ENCODE measurements at regions not wholly inside any gene's neighbourhood (a gene's known extent, or its start where the extent isn't known, plus 50 kb on each side); places are given as distances from the start of the nearest gene placed in this dataset.
"Not testable (repeated sequence)": the region's sequence is repeated elsewhere in the genome, so short reads cannot be mapped to it uniquely, and the experiment has no call there.

DNA sequence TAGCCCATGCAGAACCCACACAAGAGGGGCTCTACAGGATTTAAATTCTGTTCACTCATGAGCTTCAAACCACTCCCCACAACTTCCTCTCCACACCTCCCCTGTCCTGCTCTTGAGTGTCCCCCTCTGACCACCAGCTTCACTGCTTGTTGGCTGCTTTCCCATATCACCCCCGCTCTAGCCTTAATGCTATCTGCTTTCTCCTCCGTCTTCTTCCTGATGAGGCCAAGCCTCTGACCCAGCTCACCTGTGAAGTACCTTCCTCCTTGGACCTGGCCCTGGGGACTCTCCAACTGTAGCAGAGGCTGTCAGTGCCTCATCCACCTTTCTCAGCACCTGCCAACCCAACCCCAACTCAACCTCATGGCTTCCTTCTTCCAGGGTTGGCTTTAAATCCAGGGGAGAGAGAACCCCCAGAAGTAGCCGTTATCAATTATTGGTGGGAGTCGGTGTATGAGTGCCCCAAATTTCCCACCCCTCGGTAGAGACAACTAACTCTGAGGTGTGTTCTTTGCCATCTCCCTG, 174.8 kb downstream of the MINAR1 start:
- DNase-seq (ENCODE audit: low read depth) = no peak

DNA sequence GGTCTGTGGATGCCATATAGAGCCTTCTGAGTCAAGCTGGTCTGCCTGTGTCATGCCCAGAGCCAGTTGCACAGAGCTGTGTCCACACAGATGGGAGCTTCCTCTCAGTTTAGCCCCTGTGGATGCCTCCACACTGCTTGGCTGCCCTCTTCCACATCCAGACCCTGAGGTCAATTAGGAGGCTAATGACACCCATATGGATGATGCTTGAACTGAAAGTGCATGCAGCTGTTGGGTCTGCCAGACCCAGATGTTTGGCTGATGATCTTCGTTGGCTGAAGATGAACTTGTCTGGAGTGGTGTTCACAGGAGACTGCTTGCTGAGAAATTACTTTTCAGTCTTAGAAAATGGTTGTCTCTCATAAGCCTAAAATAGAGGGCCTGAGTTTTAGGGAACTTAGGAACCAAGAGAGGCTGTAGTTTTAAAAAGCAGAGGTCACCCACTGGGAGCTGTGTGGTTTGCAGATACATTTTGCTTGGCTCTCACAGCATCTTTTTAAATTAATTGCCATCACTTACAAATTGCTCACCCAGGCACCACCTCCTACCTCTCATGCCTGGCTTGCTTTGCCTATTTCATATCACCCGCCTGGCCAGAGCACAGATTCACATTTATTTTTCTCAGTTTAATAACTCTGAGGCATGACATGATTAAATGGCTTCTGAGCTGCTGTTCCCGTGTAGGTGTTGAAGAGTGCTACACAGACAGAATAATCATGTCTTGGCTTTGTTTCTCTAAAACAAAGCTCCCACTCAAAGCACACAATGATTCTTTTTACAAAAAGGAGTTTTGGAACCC, 176.1 kb downstream of the MINAR1 start:
- DNase-seq (ENCODE audit: low read depth) = no peak

DNA sequence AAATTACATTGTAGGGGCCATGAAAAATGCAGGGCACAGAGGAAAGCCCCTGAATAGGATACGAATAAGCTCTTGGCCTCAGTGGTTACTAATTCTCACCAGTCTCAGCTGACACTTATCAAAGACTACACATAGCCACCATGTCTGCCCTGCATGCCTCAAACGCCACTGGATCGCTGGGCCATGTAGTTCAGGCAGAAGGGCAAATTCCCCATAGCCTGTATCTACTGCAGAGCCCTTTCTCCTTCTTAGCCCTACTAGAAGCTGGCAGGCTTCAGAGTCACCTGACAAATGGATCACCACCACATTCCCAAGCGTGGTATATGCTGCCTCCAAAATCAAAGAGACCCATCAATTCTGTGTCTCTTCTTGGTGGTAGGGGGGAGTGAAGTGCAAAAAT, 177.4 kb downstream of the MINAR1 start:
- no peak for DNase-seq (ENCODE audit: low read depth)

DNA sequence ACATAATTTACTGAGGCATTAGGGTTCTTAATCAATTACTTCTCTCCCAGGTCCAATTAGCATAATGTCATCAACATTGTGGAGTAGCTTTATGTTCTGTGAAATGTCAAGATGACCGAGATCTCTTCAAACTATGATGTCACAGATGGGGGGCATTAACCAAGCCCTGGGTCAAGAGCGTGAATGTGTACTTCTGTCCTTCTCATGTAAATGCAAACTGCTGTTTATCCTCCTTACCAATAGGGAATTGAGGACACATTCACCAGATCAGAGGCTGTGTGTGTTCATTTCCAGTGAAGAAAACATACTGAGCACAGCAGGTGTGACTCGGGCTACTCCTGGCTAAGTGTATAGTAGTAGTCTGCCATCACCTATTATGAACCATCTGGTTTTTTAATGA, 177.9 kb downstream of the MINAR1 start:
- no peak for DNase-seq (ENCODE audit: low read depth)

DNA sequence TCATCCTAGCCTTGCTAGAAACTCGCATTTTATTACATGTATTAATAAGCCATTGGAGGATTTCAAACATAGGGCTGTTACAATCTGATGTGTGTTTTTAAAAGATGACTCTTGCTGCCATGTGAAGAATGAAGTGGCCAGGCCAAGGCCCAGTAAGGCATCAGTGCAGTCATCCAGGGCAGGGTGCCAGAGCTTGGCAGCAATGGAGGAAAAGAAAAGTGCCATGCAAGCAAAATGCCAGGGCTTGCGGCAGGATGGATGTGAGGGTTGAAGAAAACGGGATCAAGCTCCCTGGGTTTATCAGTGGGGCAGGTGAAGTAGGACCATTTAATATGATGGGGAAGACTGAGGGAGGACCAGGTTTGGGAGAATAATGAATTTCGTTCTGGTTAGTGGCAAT, 183.6 kb downstream of the MINAR1 start:
- DNase-seq (ENCODE audit: low read depth) = no peak

DNA sequence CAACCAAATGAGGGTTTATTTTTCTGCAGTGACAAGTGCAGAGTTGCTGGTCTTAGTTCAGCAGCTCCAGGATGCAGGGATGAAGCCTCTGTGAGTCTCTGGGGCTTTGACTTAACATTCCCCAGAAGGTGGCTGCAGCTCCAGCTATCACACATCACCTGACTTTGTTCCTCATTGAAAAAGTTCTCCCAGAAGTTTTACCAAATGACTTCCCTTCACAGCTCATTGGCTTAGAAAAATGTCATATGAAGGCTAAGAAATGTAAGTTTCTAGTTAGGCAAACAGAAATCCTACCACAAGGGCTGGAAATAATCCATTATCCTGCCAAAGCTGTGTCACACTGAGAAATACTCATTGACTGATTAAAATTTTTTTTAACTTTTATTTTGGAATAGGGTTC, 184.9 kb downstream of the MINAR1 start:
- DNase-seq (ENCODE audit: low read depth) = no peak

DNA sequence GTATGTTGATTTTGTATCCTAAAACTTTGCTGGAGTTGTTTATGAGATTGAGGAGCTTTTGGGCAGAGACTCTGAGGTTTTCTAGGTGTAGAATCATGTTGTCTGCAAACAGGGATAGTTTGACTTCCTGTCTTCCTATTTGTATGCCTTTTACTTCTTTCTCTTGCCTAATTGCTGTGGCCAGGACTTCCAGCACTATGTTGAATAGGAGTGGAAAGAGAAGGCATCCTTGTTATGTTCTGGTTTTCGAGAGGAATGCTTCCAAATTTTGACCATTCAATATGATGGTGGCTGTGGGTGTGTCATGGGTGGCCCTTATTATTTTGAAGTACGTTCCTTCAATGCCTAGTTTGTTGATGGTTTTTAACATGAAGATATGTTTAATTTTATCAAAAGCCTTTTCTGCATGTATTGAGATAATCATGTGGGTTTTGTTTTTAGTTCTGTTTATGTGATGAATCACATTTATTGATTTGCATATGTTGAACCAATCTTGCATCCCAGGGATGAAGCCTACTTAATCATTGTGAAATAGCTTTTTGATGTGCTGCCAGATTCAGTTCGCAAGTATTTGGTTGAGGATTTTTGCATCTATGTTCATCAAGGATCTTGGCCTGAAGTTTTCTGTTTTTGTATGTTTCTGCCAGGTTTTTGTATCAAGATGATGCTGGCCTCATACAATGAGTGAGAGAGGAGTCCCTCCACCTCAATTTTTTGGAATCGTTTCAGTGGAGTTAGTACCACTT, 188.1 kb downstream of the MINAR1 start:
- DNase-seq (ENCODE audit: low read depth) = peak; percentile 32

DNA sequence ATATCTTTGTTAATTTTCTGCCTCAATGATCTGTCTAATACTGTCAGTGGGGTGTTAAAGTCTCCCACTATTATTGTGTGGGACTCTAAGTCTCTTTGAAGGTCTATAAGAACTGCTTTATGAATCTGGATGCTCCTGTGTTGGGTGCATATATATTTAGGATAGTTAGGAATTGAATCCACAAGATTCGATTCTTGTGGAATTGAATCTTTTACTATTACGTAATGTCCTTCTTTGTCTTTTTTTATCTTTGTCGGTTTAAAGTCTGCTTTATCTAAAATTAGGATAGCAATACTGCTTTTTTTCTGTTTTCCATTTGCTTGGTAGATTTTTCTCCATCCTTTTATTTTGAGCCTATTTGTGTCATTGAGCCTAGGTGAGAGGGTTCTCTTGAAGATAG, 189.7 kb downstream of the MINAR1 start:
- DNase-seq (ENCODE audit: low read depth) = not testable (repeated sequence)

DNA sequence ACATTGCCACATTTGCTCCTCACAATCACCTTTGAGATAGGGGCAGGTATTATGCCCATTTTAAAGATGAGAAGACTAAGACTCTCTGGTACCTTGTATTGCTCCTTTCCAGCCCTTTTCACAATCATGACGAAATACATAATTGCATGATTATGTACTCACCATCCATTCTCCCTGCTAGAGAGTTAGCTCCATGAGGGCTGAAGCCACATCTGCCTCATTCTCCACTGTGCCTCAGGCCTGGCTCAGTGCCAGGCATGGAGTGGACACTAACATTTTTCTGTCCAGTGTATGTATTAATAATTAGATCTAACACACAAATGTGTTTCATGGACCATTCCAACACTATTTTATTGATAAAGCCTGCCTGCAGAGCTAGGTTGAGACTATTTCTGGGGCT, 191.4 kb downstream of the MINAR1 start:
- DNase-seq (ENCODE audit: low read depth) = no peak

DNA sequence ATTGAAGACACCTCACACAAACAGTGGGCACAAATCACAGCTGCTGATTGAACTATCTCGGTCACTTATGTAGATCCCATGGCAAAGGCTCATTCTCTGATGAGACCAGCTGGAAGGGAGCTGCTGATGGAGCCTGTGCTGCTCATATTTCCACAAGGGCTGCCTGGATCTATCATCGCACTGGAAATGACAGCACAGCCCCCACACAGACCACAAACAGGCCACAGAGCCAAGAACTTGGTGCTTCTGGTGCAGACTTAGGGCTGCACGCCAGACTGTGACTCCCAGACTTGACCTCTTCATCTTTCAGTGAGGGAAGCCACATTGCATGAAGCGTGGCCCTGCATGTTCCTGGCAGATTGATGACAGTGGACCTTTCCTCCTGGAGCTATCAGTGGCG, 197.6 kb downstream of the MINAR1 start:
- no peak for DNase-seq (ENCODE audit: low read depth)

DNA sequence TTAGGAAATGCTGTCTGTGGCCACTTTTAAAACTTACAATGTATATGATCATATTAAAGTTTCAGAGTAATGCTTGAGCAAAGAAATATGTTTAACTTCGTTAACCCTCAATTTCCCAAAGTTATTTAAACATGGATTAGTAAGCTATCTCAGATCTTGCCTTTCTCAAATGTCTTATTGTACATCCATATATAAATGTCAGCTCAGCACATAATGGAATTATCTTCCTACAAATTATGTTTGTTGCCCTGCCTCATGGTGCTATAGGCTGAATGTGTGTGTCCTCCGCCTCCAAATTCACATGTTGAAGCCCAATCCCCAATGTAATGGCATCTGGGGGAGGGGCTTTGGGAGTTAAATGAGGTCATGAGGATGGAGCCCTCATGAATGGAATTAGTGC, 200.3 kb downstream of the MINAR1 start:
- no peak for DNase-seq (ENCODE audit: low read depth)

DNA sequence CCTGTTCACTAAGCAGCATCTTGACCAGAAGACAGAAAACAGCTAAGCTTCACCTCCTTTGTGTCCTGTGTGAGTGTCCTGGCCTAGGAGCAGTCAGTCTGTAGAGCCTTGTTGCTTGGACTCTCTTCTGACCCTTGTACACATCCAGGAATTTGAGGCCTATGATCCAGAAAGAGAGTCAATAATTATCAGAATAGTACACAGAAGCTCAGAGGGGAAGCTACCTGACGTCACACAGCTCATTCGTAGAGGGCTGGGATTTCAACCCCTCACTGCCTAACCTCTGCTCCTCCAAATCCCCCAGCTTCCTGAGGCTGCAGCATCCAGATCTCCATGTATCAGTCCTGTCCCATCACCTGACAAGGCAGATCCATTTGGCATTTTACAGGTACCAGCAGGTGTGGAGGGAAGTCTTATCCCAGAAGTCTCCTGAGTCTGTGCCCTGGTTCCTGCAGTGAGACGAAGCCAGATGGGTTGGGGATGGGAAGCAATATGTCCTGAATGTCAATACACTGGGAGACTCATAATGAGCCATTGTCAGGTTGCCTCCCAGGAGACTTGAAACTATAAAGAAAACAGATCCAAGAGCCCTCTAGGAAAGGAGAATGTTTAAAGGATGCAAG, 203.1 kb downstream of the MINAR1 start:
- no peak for DNase-seq (ENCODE audit: low read depth)

DNA sequence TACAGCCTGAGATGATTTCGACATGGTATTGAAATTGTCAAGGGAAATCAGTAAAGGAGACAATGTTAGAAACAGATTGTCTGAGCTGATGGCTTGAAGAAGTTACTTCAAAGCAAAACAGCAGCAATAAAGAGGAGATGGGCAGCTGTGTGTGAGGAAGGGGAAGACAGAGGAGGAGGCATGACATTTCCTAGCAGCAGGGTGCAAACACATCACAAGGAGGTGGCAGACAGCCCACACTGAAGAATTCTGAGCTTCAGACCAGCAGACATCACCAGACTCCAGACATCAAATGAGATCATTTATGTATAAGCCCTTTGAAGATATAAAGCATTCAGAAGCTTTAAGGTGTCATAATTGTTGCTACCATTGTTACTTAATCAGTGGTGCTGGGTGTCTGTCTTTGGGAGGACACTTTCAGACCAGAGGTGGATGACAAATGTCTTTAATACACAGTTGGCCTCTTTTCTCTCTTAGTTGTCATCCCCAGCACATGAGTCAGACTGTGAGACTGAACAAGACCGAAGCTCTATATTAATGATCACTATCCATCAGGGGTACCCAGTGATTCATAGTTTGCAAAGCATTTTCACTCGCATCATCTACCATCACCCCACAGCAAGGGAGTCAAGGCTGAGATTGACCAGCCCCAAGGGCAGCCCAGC, 203.9 kb downstream of the MINAR1 start:
- DNase-seq (ENCODE audit: low read depth) = peak; percentile 66

DNA sequence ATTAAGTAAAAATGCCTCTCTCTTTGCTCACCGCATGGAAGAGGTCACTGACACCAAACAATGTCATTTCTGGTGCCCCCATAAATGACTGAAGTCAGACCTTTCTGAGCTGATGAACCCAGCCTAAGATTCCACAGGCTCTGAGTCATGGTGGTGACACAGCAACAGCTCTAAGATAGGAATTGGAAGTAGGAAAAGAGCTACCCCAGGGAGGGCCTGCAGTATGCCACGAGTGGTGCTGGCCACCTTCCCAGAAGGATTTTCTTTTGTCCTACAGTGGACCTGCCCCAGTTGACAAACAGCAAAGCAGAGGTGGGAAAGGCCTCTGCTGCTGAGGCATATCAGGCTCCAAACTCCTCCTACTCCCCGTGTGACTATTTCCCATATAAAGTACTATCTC, 208.1 kb downstream of the MINAR1 start:
- DNase-seq (ENCODE audit: low read depth) = peak; percentile 92

DNA sequence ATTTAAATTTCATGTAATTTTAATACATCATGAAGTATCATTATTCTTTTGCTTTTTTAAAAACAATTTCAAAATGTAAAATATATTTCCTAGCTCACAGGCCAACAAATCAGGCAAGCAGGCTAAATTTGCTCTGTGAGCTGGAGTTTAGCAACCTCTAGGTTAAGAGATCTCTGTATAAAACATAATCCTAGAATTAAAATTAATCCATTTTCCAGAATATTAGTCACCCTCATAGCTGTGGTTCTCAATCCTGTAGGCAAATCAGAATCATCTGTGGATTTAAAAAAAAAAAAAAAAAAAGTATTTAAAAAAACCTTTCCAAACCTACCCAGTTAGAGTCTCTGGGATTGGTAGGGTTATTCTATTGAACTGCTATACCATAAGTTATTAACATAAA, 209.7 kb downstream of the MINAR1 start:
- DNase-seq (ENCODE audit: low read depth) = no peak

DNA sequence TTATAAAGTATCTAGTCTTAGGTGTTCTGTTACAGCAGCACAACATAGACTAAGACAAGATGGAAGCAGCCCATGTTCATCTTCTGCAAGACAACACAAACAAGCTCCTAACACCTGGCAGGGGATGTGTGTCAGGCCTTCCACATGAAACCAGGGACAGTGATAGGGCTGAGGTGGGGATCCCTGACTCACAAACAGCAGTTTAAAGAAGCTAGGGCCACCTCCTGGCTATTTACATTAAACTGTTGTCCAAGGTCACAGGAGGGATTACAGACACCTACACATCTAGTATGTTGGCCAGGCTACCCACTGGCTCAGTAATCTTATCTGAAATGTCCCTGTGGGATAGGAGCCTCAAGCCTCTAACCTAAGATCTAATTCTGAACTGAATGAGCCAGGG, 211.3 kb downstream of the MINAR1 start:
- peak; percentile 5 for DNase-seq (ENCODE audit: low read depth)

DNA sequence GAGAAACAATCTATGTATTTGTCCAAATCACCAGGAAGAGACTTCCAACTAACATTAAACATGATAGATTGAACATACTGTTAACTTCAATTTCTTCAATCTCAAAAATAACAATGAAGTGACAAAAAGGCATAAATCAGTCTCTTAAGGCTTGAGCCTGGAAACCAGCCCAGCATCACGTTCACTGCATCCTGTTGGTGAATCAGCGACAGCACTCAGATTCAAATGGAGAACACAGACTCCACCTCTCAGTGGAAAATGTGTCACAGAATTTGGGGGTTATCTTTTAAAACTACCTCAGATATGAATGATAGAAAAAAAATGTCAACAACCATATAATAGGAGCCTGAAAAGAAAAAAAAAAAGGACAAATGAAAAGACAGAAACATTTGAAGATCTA, 212.0 kb downstream of the MINAR1 start:
- DNase-seq (ENCODE audit: low read depth) = peak; percentile 87

DNA sequence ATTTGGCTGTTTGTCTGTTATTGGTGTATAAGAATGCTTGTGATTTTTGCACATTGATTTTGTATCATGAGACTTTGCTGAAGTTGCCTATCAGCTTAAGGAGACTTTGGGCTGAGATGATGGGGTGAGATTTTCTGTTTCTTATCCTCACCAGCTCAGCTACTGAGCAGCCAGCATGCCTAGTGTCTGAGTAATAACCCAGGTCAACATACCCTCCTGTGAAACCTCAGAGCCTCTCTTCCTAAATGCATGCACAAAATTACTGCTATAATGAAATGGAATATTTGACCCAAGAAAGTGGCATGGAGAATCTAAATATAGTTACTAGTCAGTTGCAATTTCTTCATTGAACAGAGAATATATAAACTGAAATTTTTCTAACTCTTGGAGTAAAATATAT, 220.8 kb downstream of the MINAR1 start:
- DNase-seq (ENCODE audit: low read depth) = peak; percentile 59

DNA sequence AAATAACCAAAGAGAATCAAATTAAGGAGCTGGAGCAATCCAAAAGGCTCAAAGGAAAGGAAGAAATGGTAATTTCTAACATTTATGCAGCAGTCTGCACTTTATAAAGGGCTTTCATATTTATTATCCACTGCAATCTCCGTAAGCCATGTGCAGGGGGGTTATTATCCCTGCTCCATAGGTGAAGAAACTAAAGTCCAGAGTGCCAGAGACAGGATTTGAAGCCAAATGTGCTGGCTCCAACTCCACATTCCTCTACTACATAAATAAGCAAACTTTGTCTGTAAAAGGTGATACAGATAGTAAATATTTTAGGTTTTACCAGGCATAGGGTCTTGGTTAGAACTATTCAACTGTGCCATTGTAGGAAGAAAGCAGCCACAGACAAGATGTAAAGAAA, 221.4 kb downstream of the MINAR1 start:
- DNase-seq (ENCODE audit: low read depth) = no peak

DNA sequence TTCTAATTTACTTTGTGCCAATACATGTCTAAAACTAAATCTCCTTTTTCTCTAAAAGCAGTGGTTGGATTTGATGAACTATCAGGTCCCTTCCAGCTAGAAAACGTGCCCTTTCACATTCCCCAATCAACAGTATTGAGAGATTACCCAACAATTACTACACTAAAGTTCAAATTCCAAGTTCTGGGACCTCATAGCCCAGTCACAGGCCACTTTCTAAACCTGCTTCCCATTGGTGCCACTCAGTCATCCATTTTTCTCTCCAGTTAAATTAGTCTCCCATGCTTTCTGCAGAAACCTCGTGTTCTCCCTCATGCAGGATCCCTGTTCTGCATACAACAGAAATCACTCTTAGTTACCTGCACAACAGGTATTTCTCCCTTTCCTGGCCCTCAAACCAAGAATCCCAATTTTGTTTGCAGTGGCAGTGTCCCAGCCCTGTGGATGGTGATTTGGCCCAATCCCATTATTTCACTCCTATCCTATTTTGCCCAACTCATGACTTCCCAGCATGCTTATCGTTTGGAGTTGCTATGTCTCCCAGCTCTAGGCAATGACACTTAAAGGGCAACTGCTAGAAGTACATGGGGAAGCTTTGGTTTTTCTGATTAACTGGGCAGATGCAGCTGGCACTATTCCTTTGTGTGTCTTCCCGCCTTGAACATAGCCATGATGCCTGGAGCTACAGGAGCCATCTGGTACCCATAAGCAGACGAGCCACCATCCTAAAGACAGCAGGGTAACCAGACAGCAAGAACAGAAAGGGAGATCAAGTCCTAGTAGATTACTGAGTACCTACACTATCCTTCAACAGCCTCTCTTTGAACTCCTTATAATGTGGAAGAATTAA, 224.2 kb downstream of the MINAR1 start:
- no peak for DNase-seq (ENCODE audit: low read depth)

DNA sequence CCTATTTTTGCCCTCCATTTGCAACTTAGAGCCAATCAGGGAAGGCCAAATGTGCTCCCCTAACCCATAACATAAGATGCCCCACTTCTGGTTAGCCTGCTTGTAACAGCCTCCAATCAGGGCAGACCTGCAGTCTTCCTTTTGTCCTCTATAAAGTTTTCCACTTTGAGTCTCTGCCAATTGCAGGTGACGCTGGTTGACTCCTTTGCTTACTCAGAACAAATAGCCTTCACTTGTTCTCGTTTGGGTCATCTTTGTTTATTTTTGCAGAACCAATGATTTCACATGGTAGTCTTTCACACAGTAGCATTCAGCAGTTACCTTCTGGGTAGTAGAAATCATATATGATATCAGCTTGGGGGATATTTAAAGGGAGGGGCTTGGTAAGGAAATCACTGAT, 225.6 kb downstream of the MINAR1 start:
- DNase-seq (ENCODE audit: low read depth) = no peak

DNA sequence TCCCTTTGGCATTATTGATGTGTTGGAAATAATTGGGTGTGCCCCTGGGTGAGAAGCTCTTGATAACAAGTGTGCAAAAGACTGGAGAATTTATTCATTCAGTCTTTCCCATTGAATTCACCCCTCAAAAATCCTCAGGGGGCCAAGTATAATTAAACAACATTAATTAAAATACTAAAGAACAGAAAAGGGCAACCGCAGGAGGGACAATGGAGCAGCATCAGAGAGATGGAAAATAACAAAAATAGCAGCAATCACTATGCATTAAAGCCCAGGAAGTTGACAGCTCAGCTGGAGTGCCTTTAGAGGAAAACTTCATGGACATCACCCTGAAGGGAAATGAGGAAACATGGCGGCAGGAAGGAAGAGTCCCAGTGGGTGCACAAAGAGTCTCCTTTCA, 227.6 kb downstream of the MINAR1 start:
- DNase-seq (ENCODE audit: low read depth) = no peak
